PC-9 (cell line): ENCODE measurements at regions not wholly inside any gene's neighbourhood (a gene's known extent, or its start where the extent isn't known, plus 50 kb on each side); places are given as distances from the start of the nearest gene placed in this dataset.

Experiments
- BruUV-seq: library from RNA; stranded (reverse); fragments of 400-500 nt; replicated peaks from 2 replicates; lab custom pipeline; 2021; lab: Mats Ljungman, UMichigan
- CTCF ChIA-PET: fragments of 300-600 bp; sonication (Branson Sonifier 250); formaldehyde crosslinking; loops from one replicate; lab custom pipeline; 2022; ENCODE audit warnings: antibody characterized with exemption; lab: Charles Lee
- POLR2A ChIA-PET: fragments of 300-600 bp; sonication (Branson Sonifier 250); formaldehyde crosslinking; loops from one replicate; lab custom pipeline; 2022; ENCODE audit warnings: antibody characterized with exemption; ENCODE audit not compliant: unreplicated experiment; lab: Charles Lee
- DNase-seq, 2 experiments: peaks; one replicate each; pipeline versions ENCODE4 v3.0.0 to v3.0.0-alpha.2; 2015 to 2022; ENCODE audit warnings: mixed read lengths in 1 of 2
- H2AFZ ChIP-seq: fragments of 200-600 bp; sonication (generic); 2 replicates; pipeline ENCODE4 v1.8.1; 2017; ENCODE audit warnings: antibody characterized with exemption
- H3F3A ChIP-seq: fragments of 200-600 bp; sonication (generic); 2 replicates; pipeline ENCODE4 v1.8.1; 2017; ENCODE audit warnings: antibody characterized with exemption, mild to moderate bottlenecking, low read depth; ENCODE audit not compliant: insufficient read depth
- H3K27ac ChIP-seq: fragments of 200-600 bp; sonication (generic); 2 replicates; pipeline ENCODE4 v1.6.1; 2016; ENCODE audit warnings: mixed run types
- H3K27me3 ChIP-seq: fragments of 200-600 bp; sonication (generic); 2 replicates; pipeline ENCODE4 v1.6.1; 2016; ENCODE audit warnings: low read depth, mixed run types; ENCODE audit not compliant: insufficient read depth
- H3K36me3 ChIP-seq: fragments of 200-600 bp; sonication (generic); 2 replicates; pipeline ENCODE4 v1.6.1; 2016; ENCODE audit warnings: low read depth, mixed run types
- H3K4me1 ChIP-seq: fragments of 200-600 bp; sonication (generic); replicated peaks from 2 replicates; pipeline ENCODE4 v1.6.1; 2016; ENCODE audit warnings: mixed run types; ENCODE audit not compliant: insufficient read depth
- H3K4me2 ChIP-seq: fragments of 200-600 bp; sonication (generic); 2 replicates; pipeline ENCODE4 v1.6.1; 2017; ENCODE audit warnings: mixed run types
- H3K4me3 ChIP-seq: fragments of 200-600 bp; sonication (generic); 2 replicates; pipeline ENCODE4 v1.6.1; 2016; ENCODE audit warnings: mixed run types
- H3K79me2 ChIP-seq: fragments of 200-600 bp; sonication (generic); 2 replicates; pipeline ENCODE4 v1.6.1; 2017; ENCODE audit warnings: low read depth, mixed run types
- H3K9me2 ChIP-seq: fragments of 200-600 bp; sonication (generic); 2 replicates; pipeline ENCODE4 v1.8.1; 2017; ENCODE audit warnings: mild to moderate bottlenecking; ENCODE audit not compliant: insufficient read depth
- H3K9me3 ChIP-seq: fragments of 200-600 bp; sonication (generic); 2 replicates; pipeline ENCODE4 v1.8.1; 2016; ENCODE audit warnings: low read depth; ENCODE audit not compliant: insufficient read depth
- H4K20me1 ChIP-seq: fragments of 200-600 bp; sonication (generic); 2 replicates; pipeline ENCODE4 v1.8.1; 2017; ENCODE audit not compliant: insufficient read depth
- CTCF ChIP-seq: fragments of 200-600 bp; sonication (generic); conservative IDR thresholded peaks from 2 replicates; pipeline ENCODE4 v1.6.1; 2017; ENCODE audit warnings: mixed run types, antibody characterized with exemption, mild to moderate bottlenecking, moderate library complexity
- EZH2 ChIP-seq: fragments of 200-600 bp; sonication (generic); IDR thresholded peaks from 2 replicates; pipeline ENCODE4 v1.8.0; 2017; ENCODE audit warnings: antibody characterized with exemption, low read depth
- intact Hi-C: fragments of 100-400 bp; cut with micrococcal nuclease; formaldehyde crosslinking; loops from one replicate; pipeline ENCODE4 v1.10.0; 2022; ENCODE audit not compliant: unreplicated experiment

GRCh38 chr4:108272046-108272445 lies 103.3 kb upstream of the LEF1 start:
- ChIA-PET POLR2A (no interaction called here), CTCF (no interaction called here)
- no peaks in the 10 kb centered on the region for H3K27me3 ChIP-seq
- no peaks in the 10 kb centered on the region for H3K36me3 ChIP-seq
- no peaks in the 10 kb centered on the region for H3F3A ChIP-seq
- no peaks in the 10 kb centered on the region for H3K9me2 ChIP-seq
- TF ChIP-seq EZH2 (no peak), CTCF (no peak)
- no peak overlapping the region for H2AFZ ChIP-seq
- H3K9me3 ChIP-seq, result no peaks in the 10 kb centered on the region
- intact Hi-C loops, result no loop called here
- BruUV-seq, result no TSS peak
- no peaks in the 10 kb centered on the region for H3K4me1 ChIP-seq
- no peaks in the 10 kb centered on the region for H3K79me2 ChIP-seq
- no peak overlapping the region for H3K4me2 ChIP-seq
- no peak overlapping the region for H3K27ac ChIP-seq
- H4K20me1 ChIP-seq, result no peaks in the 10 kb centered on the region
- H3K4me3 ChIP-seq, result no peak overlapping the region
- DNase-seq, result no peak

- Histone ChIP-seq H3K9me3 (no peaks in the 10 kb centered on the region), H4K20me1 (no peaks in the 10 kb centered on the region), H3K4me1 (no peaks in the 10 kb centered on the region), H3K27me3 (no peaks in the 10 kb centered on the region), H3K79me2 (no peaks in the 10 kb centered on the region), H3K36me3 (no peaks in the 10 kb centered on the region), H3K9me2 (no peaks in the 10 kb centered on the region), H2AFZ (no peak overlapping the region), H3K27ac (no peak overlapping the region), H3K4me2 (no peak overlapping the region), H3K4me3 (no peak overlapping the region), H3F3A (no peaks in the 10 kb centered on the region)
- no TSS peak for BruUV-seq
- ChIA-PET POLR2A (no interaction called here), CTCF (no interaction called here)
- intact Hi-C loops, result no loop called here
- DNase-seq, result no peak
- TF ChIP-seq EZH2 (no peak), CTCF (no peak)
Observed at GRCh38 chr4:108270466-108271450, 102.0 kb upstream of the LEF1 start.

- Histone ChIP-seq H3F3A (no peaks in the 10 kb centered on the region), H3K9me3 (no peaks in the 10 kb centered on the region)
- intact Hi-C loops, result no loop called here
Observed at GRCh38 chr4:108264693-108265092, 96.0 kb upstream of the LEF1 start.

More at GRCh38 chr4:108264693-108265092, 96.0 kb upstream of the LEF1 start:
- no peaks in the 10 kb centered on the region for H3K79me2 ChIP-seq
- no peaks in the 10 kb centered on the region for H3K36me3 ChIP-seq
- no peaks in the 10 kb centered on the region for H3K4me1 ChIP-seq
- no peaks in the 10 kb centered on the region for H3K9me2 ChIP-seq
- H4K20me1 ChIP-seq, result no peaks in the 10 kb centered on the region
- no peaks in the 10 kb centered on the region for H3K27me3 ChIP-seq
- H2AFZ ChIP-seq, result no peak overlapping the region
- no peak for DNase-seq
- no peak overlapping the region for H3K4me3 ChIP-seq
- ChIA-PET POLR2A (no interaction called here), CTCF (no interaction called here)
- BruUV-seq, result no TSS peak
- H3K4me2 ChIP-seq, result no peak overlapping the region
- H3K27ac ChIP-seq, result no peak overlapping the region
- TF ChIP-seq CTCF (no peak), EZH2 (no peak)
